ENCODE measurements at regions not wholly inside any gene's neighbourhood (a gene's known extent, or its start where the extent isn't known, plus 50 kb on each side); places are given as distances from the start of the nearest gene placed in this dataset.

- no peak overlapping the region for H2AFZ ChIP-seq (ENCODE audit: low read depth)
- no peak overlapping the region for H3K27ac ChIP-seq
- no peak for TF ChIP-seq CTCF (conservative IDR thresholded peaks at IDR 0.05; ENCODE audit: low read depth, low read length)
- no peaks in the 10 kb centered on the region for H3K27me3 ChIP-seq (ENCODE audit: insufficient read depth, low read depth)
- no peaks in the 10 kb centered on the region for H3K4me1 ChIP-seq (ENCODE audit: low read depth, poor library complexity, severe bottlenecking)
- H3K36me3 ChIP-seq (ENCODE audit: insufficient read depth), result no peaks in the 10 kb centered on the region
- no peak overlapping the region for H3K4me3 ChIP-seq (IDR thresholded peaks at IDR 0.05; ENCODE audit: insufficient read depth, low read depth, low read length)
- H3K79me2 ChIP-seq (ENCODE audit: insufficient read depth, low read depth), result no peaks in the 10 kb centered on the region
- H4K20me1 ChIP-seq (ENCODE audit: insufficient read depth), result no peaks in the 10 kb centered on the region
- H3K9ac ChIP-seq, result no peak overlapping the region
- H3K4me2 ChIP-seq, result no peak overlapping the region
These were observed 209.1 kb downstream of the IRS2 start for GRCh38 chr13:109577191-109577700.

GRCh38 chr13:109576331-109576813, 210.0 kb downstream of the IRS2 start:
- Histone ChIP-seq H2AFZ (ENCODE audit: low read depth) (no peak overlapping the region), H4K20me1 (ENCODE audit: insufficient read depth) (no peaks in the 10 kb centered on the region), H3K9ac (no peak overlapping the region), H3K4me2 (no peak overlapping the region), H3K27ac (no peak overlapping the region), H3K4me3 (IDR thresholded peaks at IDR 0.05; ENCODE audit: insufficient read depth, low read depth, low read length) (no peak overlapping the region), H3K4me1 (ENCODE audit: low read depth, poor library complexity, severe bottlenecking) (peaks cover under 1% of the 10 kb centered on the region), H3K36me3 (ENCODE audit: insufficient read depth) (no peaks in the 10 kb centered on the region), H3K79me2 (ENCODE audit: insufficient read depth, low read depth) (no peaks in the 10 kb centered on the region), H3K27me3 (ENCODE audit: insufficient read depth, low read depth) (no peaks in the 10 kb centered on the region)
- TF ChIP-seq CTCF (conservative IDR thresholded peaks at IDR 0.05; ENCODE audit: low read depth, low read length), result no peak

- Histone ChIP-seq H3K27ac (no peak overlapping the region), H3K9ac (no peak overlapping the region), H3K36me3 (ENCODE audit: insufficient read depth) (no peaks in the 10 kb centered on the region), H3K4me3 (IDR thresholded peaks at IDR 0.05; ENCODE audit: insufficient read depth, low read depth, low read length) (no peak overlapping the region), H2AFZ (ENCODE audit: low read depth) (no peak overlapping the region), H3K79me2 (ENCODE audit: insufficient read depth, low read depth) (no peaks in the 10 kb centered on the region), H3K4me2 (no peak overlapping the region), H4K20me1 (ENCODE audit: insufficient read depth) (no peaks in the 10 kb centered on the region), H3K4me1 (ENCODE audit: low read depth, poor library complexity, severe bottlenecking) (peaks cover 6% of the 10 kb centered on the region), H3K27me3 (ENCODE audit: insufficient read depth, low read depth) (no peaks in the 10 kb centered on the region)
- TF ChIP-seq CTCF (conservative IDR thresholded peaks at IDR 0.05; ENCODE audit: low read depth, low read length), result no peak
These were observed 210.6 kb downstream of the IRS2 start for GRCh38 chr13:109575821-109576220.

GRCh38 chr13:109572389-109572788, 214.0 kb downstream of the IRS2 start:
- Histone ChIP-seq H3K79me2 (ENCODE audit: insufficient read depth, low read depth) (no peaks in the 10 kb centered on the region), H3K4me3 (IDR thresholded peaks at IDR 0.05; ENCODE audit: insufficient read depth, low read depth, low read length) (no peak overlapping the region), H2AFZ (ENCODE audit: low read depth) (no peak overlapping the region), H3K36me3 (ENCODE audit: insufficient read depth) (no peaks in the 10 kb centered on the region), H4K20me1 (ENCODE audit: insufficient read depth) (no peaks in the 10 kb centered on the region), H3K27me3 (ENCODE audit: insufficient read depth, low read depth) (no peaks in the 10 kb centered on the region), H3K27ac (no peak overlapping the region), H3K4me1 (ENCODE audit: low read depth, poor library complexity, severe bottlenecking) (peaks cover 16% of the 10 kb centered on the region), H3K9ac (no peak overlapping the region), H3K4me2 (no peak overlapping the region)
- TF ChIP-seq CTCF (conservative IDR thresholded peaks at IDR 0.05; ENCODE audit: low read depth, low read length), result no peak
